Fibroblast of skin of right quadriceps (primary cell): ENCODE measurements at regions not wholly inside any gene's neighbourhood (a gene's known extent, or its start where the extent isn't known, plus 50 kb on each side); places are given as distances from the start of the nearest gene placed in this dataset.
A peak's percentile ranks its signal among the peaks of the same experiment; 100 is the strongest.

Experiments used
- DNase-seq: peaks from one replicate; pipeline ENCODE4 v3.0.0-alpha.2; 2013

GRCh38 chr9:82673919-82674318, 389.0 kb downstream of the RASEF start:
- no peak for DNase-seq

GRCh38 chr9:82675102-82675501, 387.8 kb downstream of the RASEF start:
- DNase-seq: no peak

- DNase-seq: no peak
Observed at GRCh38 chr9:82675605-82676004, 387.3 kb downstream of the RASEF start.

GRCh38 chr9:82677086-82677485, 385.9 kb downstream of the RASEF start:
- no peak for DNase-seq

GRCh38 chr9:82679472-82679871, 383.5 kb downstream of the RASEF start:
- no peak for DNase-seq

- no peak for DNase-seq
Observed at GRCh38 chr9:82680179-82680935, 382.6 kb downstream of the RASEF start.

- DNase-seq: no peak
Observed at GRCh38 chr9:82681809-82682208, 381.1 kb downstream of the RASEF start.

GRCh38 chr9:82682431-82682830, 380.5 kb downstream of the RASEF start:
- DNase-seq: no peak

GRCh38 chr9:82695704-82696103, 367.2 kb downstream of the RASEF start:
- DNase-seq: no peak

GRCh38 chr9:82706786-82707185, 356.2 kb downstream of the RASEF start:
- DNase-seq: no peak

- DNase-seq: no peak
Observed at GRCh38 chr9:82716821-82717220, 346.1 kb downstream of the RASEF start.

- DNase-seq: no peak
Observed at GRCh38 chr9:82720515-82720914, 342.4 kb downstream of the RASEF start.

GRCh38 chr9:82721593-82721992, 341.3 kb downstream of the RASEF start:
- DNase-seq: peak; percentile 5

GRCh38 chr9:82722051-82722450, 340.9 kb downstream of the RASEF start:
- DNase-seq: no peak

GRCh38 chr9:82722561-82722960, 340.4 kb downstream of the RASEF start:
- no peak for DNase-seq

GRCh38 chr9:82726424-82727276, 336.3 kb downstream of the RASEF start:
- DNase-seq: no peak

GRCh38 chr9:82729141-82729540, 333.8 kb downstream of the RASEF start:
- no peak for DNase-seq

- no peak for DNase-seq
Observed at GRCh38 chr9:82729991-82730589, 332.9 kb downstream of the RASEF start.

- no peak for DNase-seq
Observed at GRCh38 chr9:82732928-82733327, 330.0 kb downstream of the RASEF start.

GRCh38 chr9:82736126-82736525, 326.8 kb downstream of the RASEF start:
- no peak for DNase-seq

- DNase-seq: no peak
Observed at GRCh38 chr9:82736701-82737100, 326.2 kb downstream of the RASEF start.

GRCh38 chr9:82745919-82746318, 317.0 kb downstream of the RASEF start:
- no peak for DNase-seq

GRCh38 chr9:82750411-82750913, 312.5 kb downstream of the RASEF start:
- no peak for DNase-seq

- no peak for DNase-seq
Observed at GRCh38 chr9:82757924-82758323, 305.0 kb downstream of the RASEF start.
